ENCODE measurements at regions not wholly inside any gene's neighbourhood (a gene's known extent, or its start where the extent isn't known, plus 50 kb on each side); places are given as distances from the start of the nearest gene placed in this dataset.
"Not testable (repeated sequence)": the region's sequence is repeated elsewhere in the genome, so short reads cannot be mapped to it uniquely, and the experiment has no call there.

GRCh38 chr2:180601016-180601415 lies 379.4 kb upstream of the UBE2E3 start:
- DNase-seq = no peak
- no peaks in the 10 kb centered on the region for H3K36me3 ChIP-seq
- TF ChIP-seq CTCF (IDR thresholded peaks at IDR 0.05; ENCODE audit: low read depth, low read length) = no peak
- H3K4me3 ChIP-seq (ENCODE audit: low read depth, low read length) = no peak overlapping the region
- no peaks in the 10 kb centered on the region for H3K9me3 ChIP-seq (ENCODE audit: severe bottlenecking)
- no peaks in the 10 kb centered on the region for H3K27me3 ChIP-seq (ENCODE audit: insufficient read depth, low read depth, severe bottlenecking)
- H3K27ac ChIP-seq = no peak overlapping the region

- no peak for TF ChIP-seq CTCF (IDR thresholded peaks at IDR 0.05; ENCODE audit: low read depth, low read length)
These were observed 380.6 kb upstream of the UBE2E3 start for GRCh38 chr2:180599804-180600203.

GRCh38 chr2:180597179-180597578 lies 383.2 kb upstream of the UBE2E3 start:
- H3K27ac ChIP-seq = no peak overlapping the region
- no peaks in the 10 kb centered on the region for H3K9me3 ChIP-seq (ENCODE audit: severe bottlenecking)
- H3K4me3 ChIP-seq (ENCODE audit: low read depth, low read length) = no peak overlapping the region
- H3K36me3 ChIP-seq = no peaks in the 10 kb centered on the region
- no peaks in the 10 kb centered on the region for H3K27me3 ChIP-seq (ENCODE audit: insufficient read depth, low read depth, severe bottlenecking)
- no peak for TF ChIP-seq CTCF (IDR thresholded peaks at IDR 0.05; ENCODE audit: low read depth, low read length)
- DNase-seq = no peak

More at GRCh38 chr2:180599804-180600203, 380.6 kb upstream of the UBE2E3 start:
- Histone ChIP-seq H3K36me3 (no peaks in the 10 kb centered on the region), H3K27me3 (ENCODE audit: insufficient read depth, low read depth, severe bottlenecking) (no peaks in the 10 kb centered on the region), H3K4me3 (ENCODE audit: low read depth, low read length) (no peak overlapping the region), H3K27ac (no peak overlapping the region), H3K9me3 (ENCODE audit: severe bottlenecking) (no peaks in the 10 kb centered on the region)
- DNase-seq = no peak

GRCh38 chr2:180596453-180596852 lies 384.0 kb upstream of the UBE2E3 start:
- H3K9me3 ChIP-seq (ENCODE audit: severe bottlenecking) = no peaks in the 10 kb centered on the region
- no peak for TF ChIP-seq CTCF (IDR thresholded peaks at IDR 0.05; ENCODE audit: low read depth, low read length)
- no peaks in the 10 kb centered on the region for H3K27me3 ChIP-seq (ENCODE audit: insufficient read depth, low read depth, severe bottlenecking)
- H3K4me3 ChIP-seq (ENCODE audit: low read depth, low read length) = no peak overlapping the region
- DNase-seq = no peak
- no peak overlapping the region for H3K27ac ChIP-seq
- no peaks in the 10 kb centered on the region for H3K36me3 ChIP-seq

- no peak for TF ChIP-seq CTCF (IDR thresholded peaks at IDR 0.05; ENCODE audit: low read depth, low read length)
- Histone ChIP-seq H3K27me3 (ENCODE audit: insufficient read depth, low read depth, severe bottlenecking) (no peaks in the 10 kb centered on the region), H3K9me3 (ENCODE audit: severe bottlenecking) (peaks cover 8% of the 10 kb centered on the region), H3K27ac (no peak overlapping the region; the same call in 1 of the 2 replicates), H3K4me3 (ENCODE audit: low read depth, low read length) (no peak overlapping the region), H3K36me3 (no peaks in the 10 kb centered on the region)
- DNase-seq = no peak
These were observed 388.5 kb upstream of the UBE2E3 start for GRCh38 chr2:180591947-180592346.

- not testable (repeated sequence) for H3K9me3 ChIP-seq (ENCODE audit: severe bottlenecking); H3K27ac ChIP-seq; H3K36me3 ChIP-seq; H3K27me3 ChIP-seq (ENCODE audit: insufficient read depth, low read depth, severe bottlenecking); H3K4me3 ChIP-seq (ENCODE audit: low read depth, low read length)
- peak; percentile 30 for DNase-seq
These were observed 389.2 kb upstream of the UBE2E3 start for GRCh38 chr2:180591093-180591781.

Data from WERI-Rb-1 (cell line).